Testis (tissue), 2 donors: ENCODE measurements at regions not wholly inside any gene's neighbourhood (a gene's known extent, or its start where the extent isn't known, plus 50 kb on each side); places are given as distances from the start of the nearest gene placed in this dataset.
"Not testable (repeated sequence)": the region's sequence is repeated elsewhere in the genome, so short reads cannot be mapped to it uniquely, and the experiment has no call there.

Source experiments
- POLR2A ChIP-seq: fragments of 450-650 bp; IDR thresholded peaks from one replicate; pipeline ENCODE4 v1.6.1; 2017; ENCODE audit warnings: antibody characterized with exemption, mild to moderate bottlenecking, moderate library complexity
- TF ChIP-seq, protein P1 (sequence below), 3 experiments: fragments of 450-650 bp in 2 of 3; fragments of 200-600 bp in 1 of 3; sonication (generic) in 1 of 3; IDR thresholded peaks; one replicate each; pipeline ENCODE4 v1.5.1; 2016 to 2019; ENCODE audit warnings: antibody characterized with exemption in 3 of 3, mild to moderate bottlenecking in 2 of 3, moderate library complexity in 1 of 3

DNA sequence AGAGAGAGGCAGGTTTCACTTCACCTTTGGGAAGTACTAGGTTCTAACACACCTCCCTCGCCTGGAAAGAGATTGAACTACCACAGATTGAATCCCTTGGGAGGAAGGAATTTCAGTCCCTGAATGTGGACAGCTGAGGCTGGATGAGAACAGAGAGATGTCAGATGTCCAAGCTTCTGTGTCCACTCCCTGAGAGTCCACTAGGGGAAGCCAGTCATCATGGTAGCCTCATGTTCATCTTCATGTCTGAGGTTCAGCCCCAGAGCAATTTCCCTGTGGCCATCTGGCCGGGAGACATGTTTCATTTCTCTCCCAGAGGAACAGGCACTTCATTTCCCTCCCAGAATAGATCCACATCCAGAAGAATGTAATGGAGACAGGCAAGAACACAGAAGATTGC, 74.8 kb downstream of the TRIM43 start:
- TF ChIP-seq, protein P1, sequence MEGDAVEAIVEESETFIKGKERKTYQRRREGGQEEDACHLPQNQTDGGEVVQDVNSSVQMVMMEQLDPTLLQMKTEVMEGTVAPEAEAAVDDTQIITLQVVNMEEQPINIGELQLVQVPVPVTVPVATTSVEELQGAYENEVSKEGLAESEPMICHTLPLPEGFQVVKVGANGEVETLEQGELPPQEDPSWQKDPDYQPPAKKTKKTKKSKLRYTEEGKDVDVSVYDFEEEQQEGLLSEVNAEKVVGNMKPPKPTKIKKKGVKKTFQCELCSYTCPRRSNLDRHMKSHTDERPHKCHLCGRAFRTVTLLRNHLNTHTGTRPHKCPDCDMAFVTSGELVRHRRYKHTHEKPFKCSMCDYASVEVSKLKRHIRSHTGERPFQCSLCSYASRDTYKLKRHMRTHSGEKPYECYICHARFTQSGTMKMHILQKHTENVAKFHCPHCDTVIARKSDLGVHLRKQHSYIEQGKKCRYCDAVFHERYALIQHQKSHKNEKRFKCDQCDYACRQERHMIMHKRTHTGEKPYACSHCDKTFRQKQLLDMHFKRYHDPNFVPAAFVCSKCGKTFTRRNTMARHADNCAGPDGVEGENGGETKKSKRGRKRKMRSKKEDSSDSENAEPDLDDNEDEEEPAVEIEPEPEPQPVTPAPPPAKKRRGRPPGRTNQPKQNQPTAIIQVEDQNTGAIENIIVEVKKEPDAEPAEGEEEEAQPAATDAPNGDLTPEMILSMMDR (IDR thresholded peaks at IDR 0.05): not testable (repeated sequence)
- not testable (repeated sequence) for TF ChIP-seq POLR2A
